Activated T-cell treated with anti-CD3 and anti-CD28 coated beads, Interleukin-2, amount 50 U/mL, for 24 hours (primary cell): ENCODE measurements at regions not wholly inside any gene's neighbourhood (a gene's known extent, or its start where the extent isn't known, plus 50 kb on each side); places are given as distances from the start of the nearest gene placed in this dataset.

ENCODE experiments used
- DNase-seq: peaks from one replicate; pipeline ENCODE4 v3.0.0-alpha.2; 2020
- H3K27ac Mint-ChIP-seq: 2 replicates; pipeline ENCODE4 v1.8.0; 2020; ENCODE audit warnings: mild to moderate bottlenecking, mixed read lengths
- H3K27me3 Mint-ChIP-seq: 2 replicates; pipeline ENCODE4 v1.8.0; 2020; ENCODE audit warnings: mixed read lengths
- H3K36me3 Mint-ChIP-seq: 2 replicates; pipeline ENCODE4 v1.8.0; 2020; ENCODE audit warnings: low read depth, mixed read lengths
- H3K4me1 Mint-ChIP-seq: 2 replicates; pipeline ENCODE4 v1.8.0; 2020; ENCODE audit warnings: low read depth, mixed read lengths
- H3K4me3 Mint-ChIP-seq: 2 replicates; pipeline ENCODE4 v1.8.0; 2020; ENCODE audit warnings: mild to moderate bottlenecking, moderate library complexity, mixed read lengths
- H3K9me3 Mint-ChIP-seq: 2 replicates; pipeline ENCODE4 v1.8.0; 2020; ENCODE audit warnings: mixed read lengths

GRCh38 chr3:106691476-106691875 lies 685.8 kb upstream of the CCDC54 start:
- no peaks in the 10 kb centered on the region for H3K36me3 Mint-ChIP-seq
- no peak overlapping the region for H3K4me3 Mint-ChIP-seq
- H3K9me3 Mint-ChIP-seq, result no peaks in the 10 kb centered on the region
- H3K4me1 Mint-ChIP-seq, result no peaks in the 10 kb centered on the region
- no peaks in the 10 kb centered on the region for H3K27me3 Mint-ChIP-seq
- no peak overlapping the region for H3K27ac Mint-ChIP-seq
- no peak for DNase-seq

DNA sequence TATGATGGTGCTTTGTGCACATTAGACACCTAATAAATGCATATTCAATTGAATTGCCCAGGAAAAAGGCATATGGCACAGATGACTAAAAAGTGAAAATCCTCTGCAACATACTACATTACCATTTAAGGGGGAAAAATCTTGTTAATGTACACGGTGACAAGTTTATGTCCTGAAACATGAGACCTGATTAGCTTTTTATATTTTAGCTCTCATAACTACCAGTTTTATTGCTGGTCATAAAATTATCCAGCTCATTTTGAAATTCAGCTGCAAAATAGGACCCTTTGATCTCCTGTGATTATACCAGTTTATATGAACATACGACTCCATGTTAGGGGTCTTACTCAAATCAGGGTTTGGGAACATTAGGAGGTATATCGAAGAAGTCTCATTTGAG lies 684.6 kb upstream of the CCDC54 start:
- Mint-ChIP-seq H3K36me3 (no peaks in the 10 kb centered on the region), H3K27me3 (peaks cover under 1% of the 10 kb centered on the region), H3K9me3 (no peaks in the 10 kb centered on the region), H3K4me3 (no peak overlapping the region), H3K4me1 (no peaks in the 10 kb centered on the region), H3K27ac (no peak overlapping the region)
- no peak for DNase-seq

DNA sequence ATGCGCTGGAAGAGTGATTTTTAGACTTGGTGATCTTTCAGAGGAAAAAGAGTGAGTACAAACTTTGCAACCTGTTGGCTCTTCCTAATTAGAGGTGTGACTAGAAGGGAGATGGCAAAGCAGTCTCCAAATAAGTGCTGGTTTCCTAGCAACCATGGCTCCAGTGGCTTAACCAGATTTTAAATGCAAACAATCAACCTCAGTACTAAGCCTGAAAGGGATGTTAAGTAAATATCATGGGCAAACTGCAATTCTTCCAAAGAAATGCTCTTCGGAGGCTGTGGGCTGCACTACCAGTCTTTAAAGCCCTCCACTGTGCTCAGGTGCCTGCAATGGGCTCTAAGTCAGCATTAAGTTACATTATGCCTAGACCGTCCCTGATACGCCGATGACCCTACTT lies 678.1 kb upstream of the CCDC54 start:
- peaks cover 3% of the 10 kb centered on the region for H3K27me3 Mint-ChIP-seq
- H3K4me1 Mint-ChIP-seq, result no peaks in the 10 kb centered on the region
- no peak overlapping the region for H3K4me3 Mint-ChIP-seq
- no peak overlapping the region for H3K27ac Mint-ChIP-seq
- no peaks in the 10 kb centered on the region for H3K9me3 Mint-ChIP-seq
- no peaks in the 10 kb centered on the region for H3K36me3 Mint-ChIP-seq
- no peak for DNase-seq

GRCh38 chr3:106700981-106701380 lies 676.3 kb upstream of the CCDC54 start:
- DNase-seq, result no peak
- peaks cover 3% of the 10 kb centered on the region for H3K27me3 Mint-ChIP-seq
- no peak overlapping the region for H3K27ac Mint-ChIP-seq
- H3K9me3 Mint-ChIP-seq, result no peaks in the 10 kb centered on the region
- no peak overlapping the region for H3K4me3 Mint-ChIP-seq
- no peaks in the 10 kb centered on the region for H3K36me3 Mint-ChIP-seq
- no peaks in the 10 kb centered on the region for H3K4me1 Mint-ChIP-seq

DNA sequence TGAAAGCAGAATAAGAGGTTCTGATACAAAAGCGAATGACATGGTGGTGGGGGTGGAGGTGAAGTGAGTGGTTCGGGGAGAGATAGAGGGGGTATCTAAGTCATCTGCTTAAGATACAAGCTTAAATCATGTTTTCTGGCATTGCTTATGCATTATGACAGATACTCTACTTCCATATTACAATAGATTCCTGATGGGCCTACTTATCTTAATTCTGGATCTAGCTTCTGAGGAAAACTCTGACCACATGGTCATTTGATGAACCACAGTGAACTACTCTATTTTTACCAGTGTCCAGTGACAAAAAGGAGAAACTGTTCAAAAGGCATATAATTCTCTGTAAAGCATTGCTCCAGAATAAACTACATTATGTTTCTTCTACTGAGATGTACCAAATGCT lies 673.7 kb upstream of the CCDC54 start:
- no peak overlapping the region for H3K4me3 Mint-ChIP-seq
- H3K27me3 Mint-ChIP-seq, result no peaks in the 10 kb centered on the region
- H3K9me3 Mint-ChIP-seq, result no peaks in the 10 kb centered on the region
- no peak for DNase-seq
- H3K36me3 Mint-ChIP-seq, result no peaks in the 10 kb centered on the region
- no peaks in the 10 kb centered on the region for H3K4me1 Mint-ChIP-seq
- no peak overlapping the region for H3K27ac Mint-ChIP-seq

GRCh38 chr3:106707347-106707746 lies 669.9 kb upstream of the CCDC54 start:
- Mint-ChIP-seq H3K4me3 (no peak overlapping the region), H3K4me1 (no peaks in the 10 kb centered on the region), H3K36me3 (no peaks in the 10 kb centered on the region), H3K27me3 (no peaks in the 10 kb centered on the region), H3K9me3 (no peaks in the 10 kb centered on the region), H3K27ac (no peak overlapping the region)
- DNase-seq, result no peak

DNA sequence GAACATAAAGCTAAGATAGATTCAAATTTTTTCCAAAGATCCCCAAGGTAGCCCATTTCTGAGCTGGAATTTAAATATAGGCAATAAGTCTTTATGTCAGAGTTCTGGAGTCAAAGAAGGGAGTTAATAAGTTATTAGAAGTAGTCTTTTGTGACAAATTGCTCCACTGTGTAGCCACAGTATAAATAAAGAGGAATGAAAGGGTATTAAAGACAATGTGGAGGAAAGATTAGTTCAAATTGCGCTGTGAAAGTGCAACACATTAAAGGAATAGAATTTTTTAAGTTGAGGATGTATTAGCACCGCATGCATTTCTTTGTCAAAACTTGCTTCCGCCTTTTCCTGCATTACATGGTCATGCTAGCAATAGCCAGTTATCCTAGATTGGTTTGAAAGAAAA lies 666.6 kb upstream of the CCDC54 start:
- Mint-ChIP-seq H3K4me3 (no peak overlapping the region), H3K4me1 (no peaks in the 10 kb centered on the region), H3K27me3 (peaks cover 5% of the 10 kb centered on the region), H3K36me3 (no peaks in the 10 kb centered on the region), H3K27ac (no peak overlapping the region), H3K9me3 (no peaks in the 10 kb centered on the region)
- no peak for DNase-seq

GRCh38 chr3:106711650-106712049 lies 665.6 kb upstream of the CCDC54 start:
- Mint-ChIP-seq H3K36me3 (no peaks in the 10 kb centered on the region), H3K9me3 (no peaks in the 10 kb centered on the region), H3K27me3 (peaks cover 5% of the 10 kb centered on the region), H3K4me3 (no peak overlapping the region), H3K4me1 (no peaks in the 10 kb centered on the region), H3K27ac (no peak overlapping the region)
- no peak for DNase-seq

DNA sequence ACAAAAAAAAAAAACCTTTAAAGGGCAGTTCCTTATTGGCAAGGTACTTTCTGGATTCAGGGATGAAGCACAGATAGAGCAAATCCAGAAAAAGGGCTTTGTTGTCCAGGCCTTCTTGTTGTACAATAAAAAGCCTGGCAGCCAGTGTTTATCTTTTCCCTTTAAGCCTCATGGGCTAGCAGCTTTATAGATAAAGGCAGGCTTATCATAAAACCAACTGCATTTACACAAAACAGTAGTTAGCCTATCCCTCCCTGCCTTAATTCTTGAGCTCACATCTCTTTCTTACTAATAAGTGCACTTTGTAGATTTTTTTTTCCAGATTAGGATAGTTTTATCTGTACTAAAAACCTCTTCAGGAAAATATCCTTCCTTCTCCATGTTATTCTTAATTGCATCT lies 662.8 kb upstream of the CCDC54 start:
- H3K27ac Mint-ChIP-seq, result no peak overlapping the region
- DNase-seq, result no peak
- H3K9me3 Mint-ChIP-seq, result no peaks in the 10 kb centered on the region
- H3K4me1 Mint-ChIP-seq, result no peaks in the 10 kb centered on the region
- H3K36me3 Mint-ChIP-seq, result no peaks in the 10 kb centered on the region
- H3K4me3 Mint-ChIP-seq, result no peak overlapping the region
- peaks cover 10% of the 10 kb centered on the region for H3K27me3 Mint-ChIP-seq

- Mint-ChIP-seq H3K27me3 (peaks cover 17% of the 10 kb centered on the region), H3K27ac (no peak overlapping the region), H3K4me1 (no peaks in the 10 kb centered on the region), H3K4me3 (no peak overlapping the region), H3K36me3 (no peaks in the 10 kb centered on the region), H3K9me3 (no peaks in the 10 kb centered on the region)
- DNase-seq, result no peak
Observed at GRCh38 chr3:106715286-106715685, 662.0 kb upstream of the CCDC54 start.

- Mint-ChIP-seq H3K27me3 (peaks cover 17% of the 10 kb centered on the region), H3K27ac (no peak overlapping the region), H3K9me3 (no peaks in the 10 kb centered on the region), H3K36me3 (no peaks in the 10 kb centered on the region), H3K4me3 (no peak overlapping the region), H3K4me1 (no peaks in the 10 kb centered on the region)
- DNase-seq, result no peak
Observed at GRCh38 chr3:106717178-106717780, 660.0 kb upstream of the CCDC54 start.

- Mint-ChIP-seq H3K4me1 (no peaks in the 10 kb centered on the region), H3K4me3 (no peak overlapping the region), H3K9me3 (no peaks in the 10 kb centered on the region), H3K27me3 (peaks cover 19% of the 10 kb centered on the region), H3K36me3 (no peaks in the 10 kb centered on the region), H3K27ac (no peak overlapping the region)
- DNase-seq, result no peak
Observed at GRCh38 chr3:106719077-106719476, 658.2 kb upstream of the CCDC54 start.

GRCh38 chr3:106719583-106719982 lies 657.7 kb upstream of the CCDC54 start:
- Mint-ChIP-seq H3K9me3 (no peaks in the 10 kb centered on the region), H3K36me3 (no peaks in the 10 kb centered on the region)

GRCh38 chr3:106720510-106720909 lies 656.7 kb upstream of the CCDC54 start:
- no peak for DNase-seq
- Mint-ChIP-seq H3K4me1 (no peaks in the 10 kb centered on the region), H3K4me3 (no peak overlapping the region), H3K9me3 (no peaks in the 10 kb centered on the region), H3K36me3 (no peaks in the 10 kb centered on the region), H3K27me3 (peaks cover 15% of the 10 kb centered on the region), H3K27ac (no peak overlapping the region)

More at GRCh38 chr3:106719583-106719982, 657.7 kb upstream of the CCDC54 start:
- H3K4me3 Mint-ChIP-seq, result no peak overlapping the region
- H3K4me1 Mint-ChIP-seq, result no peaks in the 10 kb centered on the region
- no peak for DNase-seq
- no peak overlapping the region for H3K27ac Mint-ChIP-seq
- peaks cover 20% of the 10 kb centered on the region for H3K27me3 Mint-ChIP-seq

GRCh38 chr3:106725566-106725965 lies 651.7 kb upstream of the CCDC54 start:
- DNase-seq, result no peak
- no peaks in the 10 kb centered on the region for H3K36me3 Mint-ChIP-seq
- no peaks in the 10 kb centered on the region for H3K4me1 Mint-ChIP-seq
- no peak overlapping the region for H3K4me3 Mint-ChIP-seq
- peaks cover 3% of the 10 kb centered on the region for H3K27me3 Mint-ChIP-seq
- H3K9me3 Mint-ChIP-seq, result no peaks in the 10 kb centered on the region
- no peak overlapping the region for H3K27ac Mint-ChIP-seq
